Endodermal cell (in vitro differentiated cells): ENCODE measurements at regions not wholly inside any gene's neighbourhood (a gene's known extent, or its start where the extent isn't known, plus 50 kb on each side); places are given as distances from the start of the nearest gene placed in this dataset.

Source experiments
- DNase-seq: peaks from one replicate; pipeline ENCODE4 v3.0.0-alpha.2; 2017
- H3K27ac ChIP-seq: 2 replicates; pipeline ENCODE4 v1.5.1; 2013; ENCODE audit warnings: mild to moderate bottlenecking, low read depth, low read length, moderate library complexity
- H3K27me3 ChIP-seq: 2 replicates; pipeline ENCODE4 v1.6.1; 2013; ENCODE audit warnings: mild to moderate bottlenecking, low read length, moderate library complexity; ENCODE audit not compliant: insufficient read depth, control insufficient read depth, poor library complexity, severe bottlenecking
- H3K36me3 ChIP-seq: 2 replicates; pipeline ENCODE4 v1.7.0; 2013; ENCODE audit warnings: mild to moderate bottlenecking, low read length, moderate library complexity; ENCODE audit not compliant: control insufficient read depth, insufficient read depth
- H3K4me1 ChIP-seq: one replicate; pipeline ENCODE4 v1.7.0; 2013; ENCODE audit warnings: low read length; ENCODE audit not compliant: control insufficient read depth, insufficient read depth
- H3K4me3 ChIP-seq: 2 replicates; pipeline ENCODE4 v1.5.1; 2013; ENCODE audit warnings: mild to moderate bottlenecking, low read length, moderate library complexity
- H3K9ac ChIP-seq: 2 replicates; pipeline ENCODE4 v1.6.1; 2013; ENCODE audit warnings: mild to moderate bottlenecking, low read length, moderate library complexity; ENCODE audit not compliant: poor library complexity, severe bottlenecking; ENCODE audit errors: extremely low read depth
- H3K9me3 ChIP-seq: 2 replicates; pipeline ENCODE4 v1.6.1; 2013; ENCODE audit warnings: mild to moderate bottlenecking, low read length, moderate library complexity; ENCODE audit not compliant: control insufficient read depth
- H3K27ac Mint-ChIP-seq: 2 replicates; pipeline ENCODE4 v1.8.0; 2020; ENCODE audit warnings: mixed read lengths
- H3K27me3 Mint-ChIP-seq: 2 replicates; pipeline ENCODE4 v1.8.0; 2021; ENCODE audit warnings: mild to moderate bottlenecking, mixed read lengths; ENCODE audit not compliant: insufficient read depth
- H3K36me3 Mint-ChIP-seq: 2 replicates; pipeline ENCODE4 v1.8.0; 2020; ENCODE audit warnings: low read depth, mixed read lengths
- H3K4me1 Mint-ChIP-seq: 2 replicates; pipeline ENCODE4 v1.8.0; 2020; ENCODE audit warnings: mixed read lengths
- H3K4me3 Mint-ChIP-seq: 2 replicates; pipeline ENCODE4 v1.8.0; 2020; ENCODE audit warnings: mild to moderate bottlenecking, moderate library complexity, mixed read lengths
- H3K9me3 Mint-ChIP-seq: 2 replicates; pipeline ENCODE4 v1.8.0; 2020; ENCODE audit warnings: mild to moderate bottlenecking, mixed read lengths
- WGBS, 2 experiments: methylation state at CpG; one replicate each; pipeline versions ENCODE4 v1.1.5 to v1.1.7; 2013; ENCODE audit warnings: missing lambda C conversion rate in 2 of 2, mixed read lengths in 1 of 2; ENCODE audit not compliant: insufficient coverage in 1 of 2, insufficient read length in 1 of 2; 5-methylcytosine and 5-hydroxymethylcytosine counted together
- TF ChIP-seq, protein P1 (sequence below): fragments of 200-600 bp; sonication (generic); conservative IDR thresholded peaks from 2 replicates; pipeline ENCODE4 v1.5.0; 2021; ENCODE audit warnings: antibody characterized with exemption, mild to moderate bottlenecking

- Histone ChIP-seq H3K9me3 (no peaks in the 10 kb centered on the region), H3K4me1 (peaks cover 13% of the 10 kb centered on the region), H3K4me3 (no peak overlapping the region), H3K27me3 (no peaks in the 10 kb centered on the region), H3K36me3 (no peaks in the 10 kb centered on the region), H3K27ac (no peak overlapping the region), H3K9ac (no peak overlapping the region)
- no peak for DNase-seq
- Mint-ChIP-seq H3K4me3 (no peak overlapping the region), H3K27me3 (peaks cover 5% of the 10 kb centered on the region), H3K27ac (no peak overlapping the region), H3K36me3 (no peaks in the 10 kb centered on the region), H3K9me3 (no peaks in the 10 kb centered on the region), H3K4me1 (peaks cover 40% of the 10 kb centered on the region)
- TF ChIP-seq, protein P1, sequence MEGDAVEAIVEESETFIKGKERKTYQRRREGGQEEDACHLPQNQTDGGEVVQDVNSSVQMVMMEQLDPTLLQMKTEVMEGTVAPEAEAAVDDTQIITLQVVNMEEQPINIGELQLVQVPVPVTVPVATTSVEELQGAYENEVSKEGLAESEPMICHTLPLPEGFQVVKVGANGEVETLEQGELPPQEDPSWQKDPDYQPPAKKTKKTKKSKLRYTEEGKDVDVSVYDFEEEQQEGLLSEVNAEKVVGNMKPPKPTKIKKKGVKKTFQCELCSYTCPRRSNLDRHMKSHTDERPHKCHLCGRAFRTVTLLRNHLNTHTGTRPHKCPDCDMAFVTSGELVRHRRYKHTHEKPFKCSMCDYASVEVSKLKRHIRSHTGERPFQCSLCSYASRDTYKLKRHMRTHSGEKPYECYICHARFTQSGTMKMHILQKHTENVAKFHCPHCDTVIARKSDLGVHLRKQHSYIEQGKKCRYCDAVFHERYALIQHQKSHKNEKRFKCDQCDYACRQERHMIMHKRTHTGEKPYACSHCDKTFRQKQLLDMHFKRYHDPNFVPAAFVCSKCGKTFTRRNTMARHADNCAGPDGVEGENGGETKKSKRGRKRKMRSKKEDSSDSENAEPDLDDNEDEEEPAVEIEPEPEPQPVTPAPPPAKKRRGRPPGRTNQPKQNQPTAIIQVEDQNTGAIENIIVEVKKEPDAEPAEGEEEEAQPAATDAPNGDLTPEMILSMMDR = no peak
- WGBS, 2 experiments = 90 to 98% methylated on average over 2 of the region's 3 CpGs
Observed at GRCh38 chr7:47188136-47188535, 393.8 kb downstream of the TNS3 start.

DNA sequence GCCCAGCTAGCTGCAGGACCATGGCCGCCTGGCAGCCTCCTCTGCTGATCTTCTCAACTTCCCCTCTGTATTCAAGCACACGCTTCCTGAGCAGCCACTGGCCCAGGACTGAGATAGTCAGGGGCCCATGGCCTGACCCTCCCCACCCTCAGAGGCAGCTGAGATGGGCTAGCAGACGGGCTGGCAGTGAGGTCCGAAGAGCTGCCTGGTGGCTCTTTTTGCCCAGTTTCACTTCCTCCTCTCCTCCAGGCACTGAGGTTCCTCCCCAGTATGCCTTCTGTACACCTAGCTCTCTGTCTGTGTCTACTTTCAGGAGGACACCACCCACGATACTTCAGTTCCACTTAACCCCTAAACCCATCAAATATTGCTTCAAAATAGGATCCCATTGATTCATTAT lies 395.6 kb downstream of the TNS3 start:
- H3K4me3 Mint-ChIP-seq = no peak overlapping the region
- Histone ChIP-seq H3K36me3 (no peaks in the 10 kb centered on the region), H3K27ac (no peak overlapping the region), H3K9ac (no peak overlapping the region), H3K27me3 (no peaks in the 10 kb centered on the region), H3K9me3 (no peaks in the 10 kb centered on the region), H3K4me1 (peaks cover 3% of the 10 kb centered on the region), H3K4me3 (no peak overlapping the region)
- DNase-seq = no peak
- peaks cover 28% of the 10 kb centered on the region for H3K4me1 Mint-ChIP-seq
- H3K9me3 Mint-ChIP-seq = no peaks in the 10 kb centered on the region
- 92 to 100% methylated on average over 2 to 5 of the region's 5 CpGs for WGBS, 2 experiments
- H3K27me3 Mint-ChIP-seq = peaks cover 10% of the 10 kb centered on the region
- no peak overlapping the region for H3K27ac Mint-ChIP-seq
- TF ChIP-seq, protein P1 = no peak
- H3K36me3 Mint-ChIP-seq = no peaks in the 10 kb centered on the region

GRCh38 chr7:47185839-47186238 lies 396.1 kb downstream of the TNS3 start:
- H3K27me3 ChIP-seq = peaks cover 2% of the 10 kb centered on the region
- no peak overlapping the region for H3K4me3 ChIP-seq
- H3K36me3 Mint-ChIP-seq = no peaks in the 10 kb centered on the region
- peaks cover 12% of the 10 kb centered on the region for H3K27me3 Mint-ChIP-seq
- peaks cover 3% of the 10 kb centered on the region for H3K4me1 ChIP-seq
- H3K4me1 Mint-ChIP-seq = peaks cover 25% of the 10 kb centered on the region
- DNase-seq = no peak
- no peaks in the 10 kb centered on the region for H3K9me3 Mint-ChIP-seq
- no peak overlapping the region for H3K27ac ChIP-seq
- no peak overlapping the region for H3K9ac ChIP-seq
- H3K4me3 Mint-ChIP-seq = no peak overlapping the region
- H3K36me3 ChIP-seq = no peaks in the 10 kb centered on the region
- 92 to 96% methylated on average over 3 to 7 of the region's 7 CpGs for WGBS, 2 experiments
- TF ChIP-seq, protein P1 = no peak
- no peak overlapping the region for H3K27ac Mint-ChIP-seq
- H3K9me3 ChIP-seq = no peaks in the 10 kb centered on the region
